ENCODE measurements at regions not wholly inside any gene's neighbourhood (a gene's known extent, or its start where the extent isn't known, plus 50 kb on each side); places are given as distances from the start of the nearest gene placed in this dataset.
"Not testable (repeated sequence)": the region's sequence is repeated elsewhere in the genome, so short reads cannot be mapped to it uniquely, and the experiment has no call there.

GRCh38 chr13:104975272-104975671, 1560.2 kb downstream of the EFNB2 start:
- in situ Hi-C loops (cut with HindIII; ENCODE audit: low sequenced_read_pairs), result no loop called here

DNA sequence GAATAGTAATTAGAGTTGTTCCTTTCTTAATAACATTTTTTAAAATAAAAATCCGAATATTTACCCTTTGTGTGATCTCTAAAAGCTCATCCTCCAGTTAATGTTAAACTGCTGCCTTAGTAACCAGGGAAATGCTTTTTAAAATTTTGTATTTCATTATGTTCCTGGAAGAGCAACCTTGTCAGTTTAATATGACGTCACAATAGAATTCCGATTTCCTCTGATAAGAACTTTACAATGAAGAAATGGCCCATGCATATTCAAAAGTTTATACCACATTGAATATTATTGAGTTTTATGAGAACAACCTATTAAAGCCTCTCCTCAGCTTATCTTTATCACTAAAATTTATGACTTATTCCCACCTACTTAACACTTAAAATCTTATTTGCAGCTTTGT, 1566.6 kb downstream of the EFNB2 start:
- in situ Hi-C loops (cut with HindIII; ENCODE audit: low sequenced_read_pairs), result no loop called here

DNA sequence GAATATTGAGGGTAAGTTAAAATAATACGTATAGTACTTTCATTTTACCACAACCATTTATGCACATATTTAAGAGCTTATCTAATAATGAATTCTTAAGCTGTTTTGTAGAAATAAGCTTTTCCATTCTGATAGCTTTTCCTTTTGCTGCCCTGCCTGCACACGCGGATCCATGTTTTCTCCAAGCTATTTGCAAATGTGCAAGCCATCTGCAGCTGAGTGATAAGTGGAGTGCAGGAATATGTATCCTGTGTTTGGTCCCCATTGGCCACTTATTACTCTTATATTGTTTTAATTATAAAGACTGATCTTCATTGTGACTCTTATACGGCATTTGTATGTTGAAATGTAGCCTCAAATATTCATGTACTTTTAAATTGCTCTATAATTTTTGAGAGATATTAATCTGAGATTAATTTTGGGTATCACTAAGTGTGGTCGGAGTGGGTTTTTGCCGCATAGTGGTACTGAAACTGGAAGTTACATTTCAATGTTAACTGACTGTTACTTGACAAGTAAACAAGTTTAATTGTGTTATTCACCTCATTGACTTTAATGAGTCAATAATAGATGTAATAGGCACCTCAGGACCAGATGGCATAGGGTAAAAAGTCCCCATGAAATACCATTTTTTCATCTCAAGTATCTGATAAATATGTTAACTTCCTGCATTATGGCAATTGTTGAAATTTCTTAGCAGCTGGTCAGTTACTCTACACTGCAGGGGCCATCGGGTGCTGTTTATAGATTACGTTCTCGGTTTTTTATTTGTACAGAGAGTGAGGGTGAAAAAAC, 1567.4 kb downstream of the EFNB2 start:
- in situ Hi-C loops (cut with HindIII; ENCODE audit: low sequenced_read_pairs), result no loop called here

GRCh38 chr13:104967376-104967775, 1568.1 kb downstream of the EFNB2 start:
- in situ Hi-C loops (cut with HindIII; ENCODE audit: low sequenced_read_pairs), result no loop called here

DNA sequence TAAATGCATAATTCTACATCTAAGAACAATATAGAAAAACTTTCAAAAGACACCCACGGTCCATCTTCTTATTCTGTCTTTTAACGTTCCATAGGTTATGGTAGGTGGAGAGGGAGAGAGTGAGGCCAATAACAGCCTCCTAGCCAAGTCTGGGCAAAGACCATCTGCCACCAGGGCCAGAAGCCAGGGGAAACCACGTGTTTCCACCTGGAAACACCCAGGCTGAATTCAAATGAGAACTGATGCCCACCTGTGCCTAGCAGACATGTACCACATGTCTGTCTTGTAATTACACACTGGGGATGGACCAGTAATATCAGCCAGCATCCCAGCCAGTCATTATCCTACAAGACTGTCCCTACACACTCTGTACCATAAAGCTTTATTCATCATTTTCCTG, 1573.1 kb downstream of the EFNB2 start:
- in situ Hi-C loops (cut with HindIII; ENCODE audit: low sequenced_read_pairs), result no loop called here

DNA sequence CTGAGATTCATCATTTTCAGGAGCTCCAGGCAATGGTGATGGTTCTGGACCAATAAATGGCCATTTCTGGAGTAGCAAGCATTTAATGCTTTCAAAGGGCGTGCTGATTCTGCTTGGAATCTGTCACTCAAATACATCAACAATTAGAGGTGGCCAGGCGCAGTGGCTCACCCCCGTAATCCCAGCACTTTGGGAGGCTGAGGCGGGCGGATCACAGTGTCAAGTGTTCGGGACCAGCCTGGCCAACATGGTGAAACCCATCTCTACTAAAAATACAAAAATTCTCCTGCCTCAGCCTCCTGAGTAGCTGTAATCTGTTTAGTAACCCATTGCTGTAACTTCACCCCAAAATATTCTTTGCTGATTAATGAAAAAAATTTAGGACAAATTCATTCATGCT, 1574.2 kb downstream of the EFNB2 start:
- in situ Hi-C loops (cut with HindIII; ENCODE audit: low sequenced_read_pairs), result no loop called here

GRCh38 chr13:104954210-104954609, 1581.3 kb downstream of the EFNB2 start:
- in situ Hi-C loops (cut with HindIII; ENCODE audit: low sequenced_read_pairs), result no loop called here

GRCh38 chr13:104953588-104953987, 1581.9 kb downstream of the EFNB2 start:
- in situ Hi-C loops (cut with HindIII; ENCODE audit: low sequenced_read_pairs), result no loop called here

DNA sequence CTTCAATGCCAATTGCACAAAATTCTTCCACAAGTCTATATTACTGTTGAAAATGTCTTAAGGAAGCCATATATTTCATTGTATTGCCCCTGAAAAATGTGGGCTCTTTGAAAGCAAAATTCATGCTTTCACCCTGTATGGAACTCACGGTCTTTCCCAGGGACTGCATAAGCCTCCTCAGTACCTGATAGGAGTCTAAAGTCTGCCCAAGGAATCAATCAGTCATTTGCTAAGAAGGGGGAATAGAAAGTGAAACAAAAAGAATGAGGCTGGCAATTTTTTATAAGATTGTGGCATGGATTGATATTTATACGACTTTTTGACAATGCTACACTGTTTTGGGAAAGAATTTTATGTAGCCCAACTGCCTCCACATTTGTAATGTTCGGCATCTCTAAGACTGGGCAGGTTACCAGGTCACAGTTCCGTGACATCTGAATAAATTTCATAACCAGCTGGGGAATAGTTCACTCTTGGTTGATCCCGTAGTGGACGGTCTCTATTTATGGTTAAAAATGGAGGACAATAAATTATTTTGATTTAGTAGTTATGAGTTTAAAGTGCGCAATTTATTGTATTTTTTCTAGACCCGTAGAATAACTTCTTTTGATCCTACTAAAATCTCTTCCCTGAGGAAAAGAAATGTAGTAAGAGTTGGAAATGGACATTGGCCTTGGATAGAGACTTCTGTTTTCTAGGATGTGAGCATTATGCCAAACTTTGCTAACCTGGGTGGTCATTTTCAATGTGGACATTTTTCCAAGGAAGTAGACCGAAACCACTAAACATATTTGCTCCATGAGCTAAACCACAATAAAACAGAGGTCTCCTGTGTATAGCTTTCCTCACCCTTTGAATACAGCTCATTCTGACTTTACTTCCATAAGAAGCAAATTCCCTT, 1585.4 kb downstream of the EFNB2 start:
- in situ Hi-C loops (cut with HindIII; ENCODE audit: low sequenced_read_pairs), result no loop called here

DNA sequence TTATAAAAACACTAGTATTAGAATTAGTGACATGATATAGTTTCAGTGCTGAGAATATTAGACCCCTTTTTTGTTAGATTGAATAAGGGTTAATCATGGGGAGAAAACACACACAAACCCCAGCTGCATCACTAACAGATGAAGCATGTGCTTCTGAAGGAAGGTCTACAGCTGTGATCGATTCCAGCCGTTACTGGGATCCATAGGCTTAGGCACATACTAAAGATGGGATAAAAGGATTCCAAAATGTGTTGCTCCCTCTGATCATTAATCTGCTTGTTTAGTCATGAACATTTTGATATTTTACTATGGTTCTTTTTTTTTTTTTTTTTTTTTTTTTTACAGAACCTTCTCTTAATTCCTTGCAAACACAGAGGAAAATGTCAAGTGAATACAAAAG, 1591.3 kb downstream of the EFNB2 start:
- in situ Hi-C loops (cut with HindIII; ENCODE audit: low sequenced_read_pairs), result no loop called here

GRCh38 chr13:104943331-104943730, 1592.1 kb downstream of the EFNB2 start:
- in situ Hi-C loops (cut with HindIII; ENCODE audit: low sequenced_read_pairs), result no loop called here

DNA sequence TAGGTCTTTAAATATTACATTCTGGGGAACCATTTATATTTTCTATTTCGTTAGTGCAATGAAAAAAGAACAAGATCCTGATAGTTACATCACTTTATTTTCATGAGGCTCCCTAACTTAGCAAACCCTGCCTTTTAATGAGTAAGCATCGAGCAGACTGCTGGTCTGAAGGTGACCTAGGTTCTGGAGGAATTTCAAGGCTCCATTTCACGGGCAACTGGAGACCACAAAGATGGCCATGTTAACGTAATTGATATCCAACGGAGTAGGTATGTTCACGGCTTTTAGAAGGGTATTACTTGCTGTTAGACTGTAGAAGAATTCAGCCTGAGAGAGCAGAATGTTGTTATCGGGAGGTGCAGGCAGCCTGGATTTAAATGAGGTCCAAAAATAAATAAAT, 1597.6 kb downstream of the EFNB2 start:
- in situ Hi-C loops (cut with HindIII; ENCODE audit: low sequenced_read_pairs), result no loop called here

GRCh38 chr13:104936304-104936703, 1599.2 kb downstream of the EFNB2 start:
- in situ Hi-C loops (cut with HindIII; ENCODE audit: low sequenced_read_pairs), result no loop called here

- in situ Hi-C loops (cut with HindIII; ENCODE audit: low sequenced_read_pairs), result not testable (repeated sequence)
Observed at GRCh38 chr13:104920513-104920912, 1614.9 kb downstream of the EFNB2 start.

DNA sequence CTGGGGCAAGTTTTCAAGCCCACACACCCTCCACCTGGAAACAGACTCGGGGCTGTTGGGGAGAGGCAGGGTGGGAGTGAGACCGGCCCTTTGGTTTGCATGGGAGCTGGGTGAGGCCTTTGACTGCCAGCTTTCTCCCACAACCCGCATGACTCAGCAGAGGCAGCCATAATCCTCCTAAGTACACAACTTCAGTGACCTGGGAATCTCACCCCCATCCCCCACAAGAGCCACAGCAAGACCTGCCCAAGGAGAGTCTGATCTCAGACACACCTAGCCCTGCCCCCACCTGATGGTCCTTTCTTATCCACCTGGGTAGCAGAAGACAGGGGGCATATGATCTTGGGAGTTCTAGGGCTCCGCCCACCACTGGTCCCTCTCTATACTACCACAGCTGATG, 1615.4 kb downstream of the EFNB2 start:
- in situ Hi-C loops (cut with HindIII; ENCODE audit: low sequenced_read_pairs), result no loop called here

DNA sequence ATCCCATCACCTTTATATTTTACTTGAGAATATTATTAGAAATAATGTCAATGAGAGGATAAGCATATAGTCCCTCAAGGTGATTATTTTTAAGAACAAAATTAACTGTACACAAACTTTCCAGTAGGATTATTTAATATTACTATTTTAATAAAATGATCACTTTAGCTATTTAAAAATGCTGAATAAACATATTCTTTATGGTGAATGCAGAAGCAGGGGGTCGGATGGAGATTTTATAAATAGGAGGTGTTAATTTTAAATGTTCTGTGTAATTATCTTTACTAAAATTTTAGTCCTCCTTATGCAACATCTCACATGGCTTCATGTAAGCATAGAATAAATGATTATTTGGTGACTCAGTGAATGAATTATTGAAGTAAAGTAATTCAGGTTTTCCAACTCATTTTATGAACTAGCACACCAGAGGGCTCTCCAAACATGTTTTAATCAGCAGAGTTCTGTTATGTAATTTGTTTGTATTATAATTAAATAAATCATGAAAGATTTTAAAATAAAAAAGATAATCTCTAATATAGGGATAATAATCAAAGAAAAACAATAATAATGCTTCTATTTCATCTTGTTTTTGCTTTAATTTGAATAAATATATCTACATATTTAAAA, 1635.2 kb downstream of the EFNB2 start:
- in situ Hi-C loops (cut with HindIII; ENCODE audit: low sequenced_read_pairs), result no loop called here

DNA sequence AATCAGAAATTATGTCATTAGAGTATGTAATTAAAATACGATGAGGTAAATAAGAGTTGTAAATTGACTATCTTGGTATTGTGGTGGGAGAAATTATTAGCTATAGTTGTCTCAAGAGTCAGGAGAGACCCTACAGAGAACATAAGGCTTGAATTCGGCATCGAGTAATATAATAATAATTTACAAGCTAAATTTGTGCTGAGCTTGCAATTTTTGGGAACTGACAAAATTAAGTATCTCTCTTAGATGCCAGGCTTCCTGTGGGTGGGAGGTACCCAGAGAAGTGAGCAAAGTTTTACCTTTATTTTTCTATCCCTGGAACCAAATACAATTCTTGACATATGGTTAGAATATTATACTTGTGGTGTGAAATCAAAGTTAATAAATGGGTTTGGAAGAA, 1637.0 kb downstream of the EFNB2 start:
- in situ Hi-C loops (cut with HindIII; ENCODE audit: low sequenced_read_pairs), result no loop called here

DNA sequence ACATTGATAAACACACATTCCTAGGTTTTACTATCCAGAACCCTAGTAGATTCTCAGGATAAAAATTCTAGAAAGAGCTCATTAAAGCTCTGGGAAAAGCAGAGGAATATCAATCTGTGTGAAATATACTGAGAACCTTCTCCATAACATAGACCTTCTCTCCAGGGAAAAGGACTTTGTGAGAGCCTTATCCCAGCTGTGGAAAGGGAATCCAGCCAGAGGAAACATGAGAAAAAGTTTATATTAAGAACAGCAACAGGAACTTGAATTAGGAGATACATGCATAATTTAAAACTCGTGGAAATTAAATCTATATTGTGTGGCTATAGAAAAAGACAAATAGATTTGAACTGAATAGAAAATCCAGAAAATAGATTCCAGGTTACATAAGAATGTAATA, 1639.9 kb downstream of the EFNB2 start:
- in situ Hi-C loops (cut with HindIII; ENCODE audit: low sequenced_read_pairs), result no loop called here

- in situ Hi-C loops (cut with HindIII; ENCODE audit: low sequenced_read_pairs), result no loop called here
Observed at GRCh38 chr13:104875038-104875754, 1660.3 kb downstream of the EFNB2 start.

GRCh38 chr13:104872153-104872552, 1663.3 kb downstream of the EFNB2 start:
- in situ Hi-C loops (cut with HindIII; ENCODE audit: low sequenced_read_pairs), result no loop called here

- in situ Hi-C loops (cut with HindIII; ENCODE audit: low sequenced_read_pairs), result no loop called here
Observed at GRCh38 chr13:104871456-104871855, 1664.0 kb downstream of the EFNB2 start.
